Activated naive CD4-positive, alpha-beta T cell treated with anti-CD3 and anti-CD28 coated beads for 36 hours (primary cell): ENCODE measurements at regions not wholly inside any gene's neighbourhood (a gene's known extent, or its start where the extent isn't known, plus 50 kb on each side); places are given as distances from the start of the nearest gene placed in this dataset.

Experiments used
- CTCF ChIA-PET: fragments of 350-600 bp; sonication (Branson Sonifier 250); formaldehyde crosslinking; loops from one replicate; lab custom pipeline; 2021; ENCODE audit warnings: antibody characterized with exemption; lab: Charles Lee
- DNase-seq: peaks from one replicate; pipeline ENCODE4 v3.0.0-alpha.2; 2020
- H3K27ac Mint-ChIP-seq: one replicate; pipeline ENCODE4 v1.8.0; 2021; ENCODE audit warnings: mild to moderate bottlenecking, mixed read lengths
- H3K27me3 Mint-ChIP-seq: one replicate; pipeline ENCODE4 v1.8.0; 2021; ENCODE audit warnings: low read depth, mixed read lengths
- H3K36me3 Mint-ChIP-seq: one replicate; pipeline ENCODE4 v1.8.0; 2021; ENCODE audit warnings: low read depth, mixed read lengths
- H3K4me1 Mint-ChIP-seq: one replicate; pipeline ENCODE4 v1.8.0; 2021; ENCODE audit warnings: low read depth, mixed read lengths
- H3K4me3 Mint-ChIP-seq: one replicate; pipeline ENCODE4 v1.8.0; 2021; ENCODE audit warnings: mild to moderate bottlenecking, moderate library complexity, mixed read lengths
- H3K9me3 Mint-ChIP-seq: one replicate; pipeline ENCODE4 v1.8.0; 2021; ENCODE audit warnings: mixed read lengths
- intact Hi-C: fragments of 100-400 bp; cut with micrococcal nuclease; formaldehyde crosslinking; loops from one replicate; pipeline ENCODE4 v1.15.1; 2023

- no peak for DNase-seq
- Mint-ChIP-seq H3K27me3 (no peaks in the 10 kb centered on the region), H3K9me3 (no peaks in the 10 kb centered on the region), H3K27ac (no peak overlapping the region), H3K36me3 (no peaks in the 10 kb centered on the region), H3K4me1 (no peaks in the 10 kb centered on the region), H3K4me3 (no peak overlapping the region)
- CTCF ChIA-PET = no interaction called here
- intact Hi-C loops = no loop called here
These were observed 112.7 kb upstream of the PRL start for GRCh38 chr6:22409486-22409885.

GRCh38 chr6:22411376-22412105 is 114.7 kb upstream of the PRL start:
- DNase-seq = no peak
- CTCF ChIA-PET = interaction anchor here (0.7 kb wide), 1 partner anchor 107 kb away, joined by 3 read pairs; no protein-coding TSS in a partner anchor

GRCh38 chr6:22412994-22413393 is 116.2 kb upstream of the PRL start:
- no peak overlapping the region for H3K4me3 Mint-ChIP-seq
- DNase-seq = no peak
- H3K27ac Mint-ChIP-seq = no peak overlapping the region
- H3K4me1 Mint-ChIP-seq = no peaks in the 10 kb centered on the region
- intact Hi-C loops = no loop called here
- H3K27me3 Mint-ChIP-seq = no peaks in the 10 kb centered on the region
- H3K9me3 Mint-ChIP-seq = no peaks in the 10 kb centered on the region
- H3K36me3 Mint-ChIP-seq = no peaks in the 10 kb centered on the region
- CTCF ChIA-PET = no interaction called here

More at GRCh38 chr6:22411376-22412105, 114.7 kb upstream of the PRL start:
- Mint-ChIP-seq H3K27me3 (no peaks in the 10 kb centered on the region), H3K4me3 (no peak overlapping the region), H3K36me3 (no peaks in the 10 kb centered on the region), H3K27ac (no peak overlapping the region), H3K9me3 (no peaks in the 10 kb centered on the region), H3K4me1 (no peaks in the 10 kb centered on the region)
- intact Hi-C loops = no loop called here

DNA sequence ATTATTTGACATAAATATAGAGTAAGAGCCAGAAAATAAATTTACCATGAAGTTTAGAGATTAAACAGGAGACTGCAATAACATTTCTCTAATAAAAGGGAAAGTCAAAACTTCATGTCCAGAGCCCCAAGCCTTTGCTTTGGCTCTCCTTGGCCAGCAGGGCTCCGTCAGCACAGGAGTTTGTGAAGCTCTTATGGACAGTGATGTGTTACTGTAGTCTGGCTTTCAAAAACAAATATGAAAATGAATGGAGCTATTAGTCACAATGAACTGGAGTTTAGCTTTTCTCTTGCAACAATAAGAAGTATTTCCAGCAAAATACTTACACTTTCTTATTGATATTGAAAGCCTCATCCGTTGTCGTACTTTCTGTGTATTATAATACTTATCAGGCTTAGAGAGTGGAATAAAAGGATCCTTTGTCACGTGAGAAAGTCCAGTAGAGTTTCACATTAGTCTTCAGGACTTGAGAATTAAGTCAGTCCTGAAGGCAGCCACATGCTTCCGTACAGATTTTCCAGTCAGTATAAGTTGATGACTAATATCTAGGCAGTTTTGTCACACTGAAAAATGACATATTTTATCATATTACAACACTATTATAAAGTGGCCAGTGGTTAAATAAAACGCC is 117.0 kb upstream of the PRL start:
- no peak for DNase-seq
- no peaks in the 10 kb centered on the region for H3K36me3 Mint-ChIP-seq
- H3K27ac Mint-ChIP-seq = no peak overlapping the region
- H3K4me1 Mint-ChIP-seq = no peaks in the 10 kb centered on the region
- intact Hi-C loops = no loop called here
- no peaks in the 10 kb centered on the region for H3K27me3 Mint-ChIP-seq
- CTCF ChIA-PET = no interaction called here
- H3K9me3 Mint-ChIP-seq = peaks cover 2% of the 10 kb centered on the region
- H3K4me3 Mint-ChIP-seq = no peak overlapping the region

- CTCF ChIA-PET = no interaction called here
- H3K27ac Mint-ChIP-seq = no peak overlapping the region
- no peak overlapping the region for H3K4me3 Mint-ChIP-seq
These were observed 121.9 kb upstream of the PRL start for GRCh38 chr6:22418714-22419113.

DNA sequence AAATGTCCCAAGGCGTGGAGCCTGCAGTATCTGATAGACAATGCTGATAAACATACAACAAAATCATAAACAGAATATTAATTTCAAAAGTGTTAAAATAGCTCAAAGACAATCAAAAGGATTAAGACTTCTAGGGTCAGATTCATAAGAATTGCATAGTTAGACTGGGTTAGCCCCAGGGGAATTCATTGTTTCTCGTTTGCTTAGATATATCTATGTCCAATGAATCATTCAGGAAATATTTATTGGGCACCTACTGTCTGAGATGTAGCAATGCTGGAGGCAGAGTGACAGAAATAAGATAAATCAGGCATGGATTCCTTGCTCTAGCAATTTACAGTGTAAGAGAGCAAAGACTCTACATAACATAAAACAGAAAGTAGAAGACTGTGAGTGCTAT is 124.4 kb upstream of the PRL start:
- Mint-ChIP-seq H3K4me3 (no peak overlapping the region), H3K27ac (no peak overlapping the region), H3K36me3 (peaks cover 2% of the 10 kb centered on the region), H3K4me1 (no peaks in the 10 kb centered on the region), H3K9me3 (peaks cover 15% of the 10 kb centered on the region), H3K27me3 (no peaks in the 10 kb centered on the region)
- intact Hi-C loops = no loop called here
- no peak for DNase-seq
- CTCF ChIA-PET = no interaction called here

More at GRCh38 chr6:22418714-22419113, 121.9 kb upstream of the PRL start:
- H3K27me3 Mint-ChIP-seq = no peaks in the 10 kb centered on the region
- H3K9me3 Mint-ChIP-seq = peaks cover 15% of the 10 kb centered on the region
- intact Hi-C loops = no loop called here
- H3K36me3 Mint-ChIP-seq = peaks cover 2% of the 10 kb centered on the region
- no peaks in the 10 kb centered on the region for H3K4me1 Mint-ChIP-seq
- no peak for DNase-seq

- Mint-ChIP-seq H3K27ac (no peak overlapping the region), H3K4me3 (no peak overlapping the region), H3K27me3 (no peaks in the 10 kb centered on the region), H3K36me3 (no peaks in the 10 kb centered on the region), H3K4me1 (no peaks in the 10 kb centered on the region), H3K9me3 (peaks cover 10% of the 10 kb centered on the region)
- intact Hi-C loops = no loop called here
- CTCF ChIA-PET = no interaction called here
- no peak for DNase-seq
These were observed 127.4 kb upstream of the PRL start for GRCh38 chr6:22424196-22424595.

GRCh38 chr6:22432060-22432459 is 135.2 kb upstream of the PRL start:
- CTCF ChIA-PET = no interaction called here
- no peaks in the 10 kb centered on the region for H3K9me3 Mint-ChIP-seq
- no peak for DNase-seq
- no peak overlapping the region for H3K4me3 Mint-ChIP-seq
- H3K27ac Mint-ChIP-seq = no peak overlapping the region
- no peaks in the 10 kb centered on the region for H3K4me1 Mint-ChIP-seq
- H3K27me3 Mint-ChIP-seq = no peaks in the 10 kb centered on the region
- intact Hi-C loops = no loop called here
- H3K36me3 Mint-ChIP-seq = no peaks in the 10 kb centered on the region

DNA sequence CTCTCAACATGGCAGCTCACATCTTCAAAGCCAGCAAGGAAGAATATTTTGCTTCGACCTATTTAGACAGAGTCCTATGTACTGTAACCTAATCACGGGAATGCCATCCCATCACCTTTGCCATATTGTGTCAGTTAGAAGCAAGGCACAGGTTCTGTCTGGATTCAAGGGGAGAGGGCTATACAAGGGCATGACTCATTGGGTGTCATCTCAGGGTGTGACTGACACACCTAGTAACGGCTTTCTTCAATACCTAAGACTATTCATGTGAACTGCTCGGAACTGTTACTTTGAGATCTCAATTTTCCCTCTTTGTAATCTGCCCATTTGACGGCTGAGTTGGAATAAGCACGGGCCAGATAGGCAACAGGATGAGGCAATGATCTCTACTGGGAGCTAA is 135.6 kb upstream of the HDGFL1 start:
- Mint-ChIP-seq H3K27me3 (no peaks in the 10 kb centered on the region), H3K9me3 (no peaks in the 10 kb centered on the region), H3K27ac (no peak overlapping the region), H3K4me3 (no peak overlapping the region), H3K4me1 (no peaks in the 10 kb centered on the region), H3K36me3 (no peaks in the 10 kb centered on the region)
- DNase-seq = no peak
- intact Hi-C loops = no loop called here
- CTCF ChIA-PET = no interaction called here

DNA sequence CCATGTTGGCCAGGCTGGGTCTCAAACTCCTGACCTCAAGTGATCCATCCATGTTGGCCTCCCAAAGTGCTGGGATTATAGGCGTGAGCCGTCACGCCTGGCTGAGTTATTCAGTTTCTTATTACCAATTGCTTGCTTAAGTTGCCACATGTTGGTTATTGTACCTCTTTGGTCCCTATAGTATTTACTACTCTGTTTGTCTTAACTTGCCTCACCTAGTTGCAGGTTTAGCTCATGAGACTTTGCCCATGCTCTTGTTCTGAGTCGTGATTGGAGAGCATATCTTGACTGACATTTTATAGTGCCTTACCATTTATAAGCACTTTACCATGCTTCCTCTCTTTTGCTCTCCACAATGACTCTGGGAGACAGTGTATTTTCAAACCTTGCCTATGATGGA is 134.2 kb upstream of the HDGFL1 start:
- no peaks in the 10 kb centered on the region for H3K9me3 Mint-ChIP-seq
- no peaks in the 10 kb centered on the region for H3K36me3 Mint-ChIP-seq
- intact Hi-C loops = no loop called here
- CTCF ChIA-PET = no interaction called here
- no peaks in the 10 kb centered on the region for H3K4me1 Mint-ChIP-seq
- no peak for DNase-seq
- no peak overlapping the region for H3K27ac Mint-ChIP-seq
- no peak overlapping the region for H3K4me3 Mint-ChIP-seq
- no peaks in the 10 kb centered on the region for H3K27me3 Mint-ChIP-seq

DNA sequence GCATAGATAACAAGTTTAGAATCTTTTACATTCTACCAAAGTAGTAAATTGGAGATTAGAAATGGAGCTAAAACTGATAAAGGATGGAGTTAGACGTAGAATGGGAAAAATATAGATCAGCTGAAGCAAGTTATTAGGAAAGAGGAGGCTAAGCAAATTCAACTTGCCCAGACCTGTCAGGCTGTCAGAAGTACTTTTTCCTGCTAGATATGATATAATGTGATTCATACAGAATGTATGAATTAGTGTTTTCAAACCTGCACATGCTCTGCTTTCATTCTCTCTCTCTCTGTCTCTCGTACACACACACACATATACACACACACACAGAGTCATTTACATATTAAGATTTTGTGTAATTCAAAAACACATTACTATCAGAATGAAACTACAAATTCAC is 133.2 kb upstream of the HDGFL1 start:
- intact Hi-C loops = no loop called here
- CTCF ChIA-PET = interaction anchor here (0.6 kb wide), 1 partner anchor 196 kb away, joined by 3 read pairs; no protein-coding TSS in a partner anchor
- H3K9me3 Mint-ChIP-seq = no peaks in the 10 kb centered on the region
- no peaks in the 10 kb centered on the region for H3K4me1 Mint-ChIP-seq
- H3K27me3 Mint-ChIP-seq = no peaks in the 10 kb centered on the region
- H3K27ac Mint-ChIP-seq = no peak overlapping the region
- H3K36me3 Mint-ChIP-seq = no peaks in the 10 kb centered on the region
- DNase-seq = no peak
- H3K4me3 Mint-ChIP-seq = no peak overlapping the region

- intact Hi-C loops = no loop called here
- Mint-ChIP-seq H3K27ac (no peak overlapping the region), H3K36me3 (no peaks in the 10 kb centered on the region), H3K9me3 (no peaks in the 10 kb centered on the region), H3K27me3 (no peaks in the 10 kb centered on the region), H3K4me3 (no peak overlapping the region), H3K4me1 (no peaks in the 10 kb centered on the region)
- CTCF ChIA-PET = no interaction called here
- DNase-seq = no peak
These were observed 131.7 kb upstream of the HDGFL1 start for GRCh38 chr6:22437665-22438064.

DNA sequence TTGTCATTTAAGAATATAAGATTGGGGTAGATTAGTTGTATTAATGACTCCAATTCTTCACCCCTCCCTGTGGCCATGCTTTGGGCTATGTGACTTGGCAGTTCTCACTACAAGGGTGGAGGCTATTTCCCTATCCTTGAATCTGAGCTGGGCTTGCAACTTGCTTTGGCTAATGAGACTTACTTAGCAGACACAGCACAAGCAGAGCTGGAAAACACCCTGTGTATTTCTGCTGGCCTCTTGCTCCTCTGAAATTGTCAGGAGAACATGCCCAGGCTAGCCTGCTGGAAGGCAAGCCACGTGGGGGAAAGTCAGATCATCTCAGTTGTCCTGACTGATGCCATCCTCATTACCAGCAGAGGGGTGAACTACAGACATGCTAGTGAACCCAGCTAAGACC is 126.5 kb upstream of the HDGFL1 start:
- DNase-seq = no peak
- no peaks in the 10 kb centered on the region for H3K36me3 Mint-ChIP-seq
- intact Hi-C loops = no loop called here
- no peaks in the 10 kb centered on the region for H3K4me1 Mint-ChIP-seq
- H3K4me3 Mint-ChIP-seq = no peak overlapping the region
- H3K27ac Mint-ChIP-seq = no peak overlapping the region
- H3K9me3 Mint-ChIP-seq = no peaks in the 10 kb centered on the region
- CTCF ChIA-PET = no interaction called here
- no peaks in the 10 kb centered on the region for H3K27me3 Mint-ChIP-seq
